GM23338 (cell line): ENCODE measurements at regions not wholly inside any gene's neighbourhood (a gene's known extent, or its start where the extent isn't known, plus 50 kb on each side); places are given as distances from the start of the nearest gene placed in this dataset.

Experiments
- ATAC-seq: fragments of 200-7000 bp; cut with Tn5 transposase; 3 replicates; pipeline ENCODE4 v1.9.1; 2020
- DNase-seq: peaks from one replicate; pipeline ENCODE4 v3.0.0-alpha.2; 2015; ENCODE audit warnings: low spot score
- H2AFZ ChIP-seq: fragments of 200-600 bp; sonication (generic); 2 replicates; pipeline ENCODE4 v1.8.0; 2016; ENCODE audit warnings: antibody characterized with exemption, mild to moderate bottlenecking, moderate library complexity
- H3F3A ChIP-seq: fragments of 200-600 bp; sonication (generic); replicated peaks from 2 replicates; pipeline ENCODE4 v1.8.0; 2017; ENCODE audit warnings: antibody characterized with exemption, mixed run types, low read depth
- H3K27ac ChIP-seq: fragments of 200-600 bp; sonication (generic); 2 replicates; pipeline ENCODE4 v1.6.1; 2016; ENCODE audit warnings: low read depth
- H3K27me3 ChIP-seq: fragments of 200-600 bp; sonication (generic); 2 replicates; pipeline ENCODE4 v1.8.0; 2016; ENCODE audit warnings: mild to moderate bottlenecking, mixed run types, moderate library complexity; ENCODE audit not compliant: insufficient read depth
- H3K36me3 ChIP-seq: fragments of 200-600 bp; sonication (generic); 2 replicates; pipeline ENCODE4 v1.8.0; 2016; ENCODE audit warnings: mild to moderate bottlenecking; ENCODE audit not compliant: insufficient read depth
- H3K4me1 ChIP-seq: fragments of 200-600 bp; sonication (generic); 2 replicates; pipeline ENCODE4 v1.8.0; 2016; ENCODE audit warnings: mild to moderate bottlenecking, moderate library complexity; ENCODE audit not compliant: insufficient read depth
- H3K4me2 ChIP-seq: fragments of 200-600 bp; sonication (generic); 2 replicates; pipeline ENCODE4 v1.7.1; 2017; ENCODE audit warnings: mixed run types
- H3K4me3 ChIP-seq: fragments of 200-600 bp; sonication (generic); 2 replicates; pipeline ENCODE4 v1.6.1; 2016; ENCODE audit warnings: mixed run types
- H3K79me2 ChIP-seq: fragments of 200-600 bp; sonication (generic); replicated peaks from 2 replicates; pipeline ENCODE4 v1.8.0; 2017; ENCODE audit warnings: mild to moderate bottlenecking; ENCODE audit not compliant: insufficient read depth
- H3K9me2 ChIP-seq: fragments of 200-600 bp; sonication (generic); 2 replicates; pipeline ENCODE4 v1.8.0; 2017; ENCODE audit not compliant: insufficient read depth
- H4K20me1 ChIP-seq: fragments of 200-600 bp; sonication (generic); replicated peaks from 2 replicates; pipeline ENCODE4 v1.8.0; 2017; ENCODE audit warnings: mild to moderate bottlenecking; ENCODE audit not compliant: insufficient read depth
- H3K27ac Mint-ChIP-seq: 2 replicates; pipeline ENCODE4 v1.8.0; 2020; ENCODE audit warnings: inconsistent platforms, mild to moderate bottlenecking, moderate library complexity, mixed read lengths
- H3K27me3 Mint-ChIP-seq: 3 replicates; pipeline ENCODE4 v1.8.0; 2022; ENCODE audit warnings: low read depth, mild to moderate bottlenecking, moderate library complexity, mixed read lengths, inconsistent platforms; ENCODE audit not compliant: insufficient read depth, poor library complexity
- H3K36me3 Mint-ChIP-seq: 3 replicates; pipeline ENCODE4 v1.8.0; 2021; ENCODE audit warnings: low read depth, mild to moderate bottlenecking, inconsistent platforms, moderate library complexity, mixed read lengths
- H3K4me1 Mint-ChIP-seq: 3 replicates; pipeline ENCODE4 v1.8.0; 2020; ENCODE audit warnings: mild to moderate bottlenecking, inconsistent platforms, mixed read lengths
- H3K4me3 Mint-ChIP-seq: 3 replicates; pipeline ENCODE4 v1.8.0; 2021; ENCODE audit warnings: moderate library complexity, mild to moderate bottlenecking, inconsistent platforms, mixed read lengths
- H3K9me3 Mint-ChIP-seq: 3 replicates; pipeline ENCODE4 v1.8.0; 2020; ENCODE audit warnings: moderate library complexity, mild to moderate bottlenecking, inconsistent platforms, mixed read lengths
- CREB1 ChIP-seq: fragments of 250-450 bp; sonication (Bioruptor Pico); IDR thresholded peaks from 2 replicates; pipeline ENCODE4 v1.5.0; 2020; ENCODE audit warnings: low read depth, mild to moderate bottlenecking, moderate library complexity
- CTCF ChIP-seq, 2 experiments: fragments of 200-600 bp in 1 of 2; sonication (generic) in 1 of 2; conservative IDR thresholded peaks; 2 replicates each; pipeline versions ENCODE4 v1.5.1 to v1.6.1; 2016 to 2017; ENCODE audit warnings: antibody characterized with exemption in 2 of 2, low read depth in 2 of 2, mild to moderate bottlenecking in 2 of 2, moderate library complexity in 1 of 2
- EZH2 ChIP-seq: fragments of 200-600 bp; sonication (generic); IDR thresholded peaks from one replicate; pipeline ENCODE4 v1.8.0; 2017; ENCODE audit warnings: antibody characterized with exemption, mild to moderate bottlenecking, low read depth; ENCODE audit not compliant: unreplicated experiment
- EZH2phosphoT487 ChIP-seq: fragments of 200-600 bp; sonication (generic); IDR thresholded peaks from one replicate; pipeline ENCODE4 v1.8.1; 2018; ENCODE audit warnings: antibody characterized with exemption; ENCODE audit not compliant: unreplicated experiment
- JUNB ChIP-seq: IDR thresholded peaks from one replicate; pipeline ENCODE4 v1.6.1; 2016; ENCODE audit warnings: antibody characterized with exemption; ENCODE audit not compliant: unreplicated experiment
- POLR2AphosphoS5 ChIP-seq: IDR thresholded peaks from 2 replicates; pipeline ENCODE4 v1.6.1; 2016; ENCODE audit warnings: antibody characterized with exemption, low read depth
- STAT1 ChIP-seq: IDR thresholded peaks from one replicate; pipeline ENCODE4 v1.6.1; 2016; ENCODE audit warnings: antibody characterized with exemption; ENCODE audit not compliant: unreplicated experiment
- ZNF114 ChIP-seq: fragments of 250-450 bp; sonication (Bioruptor Pico); IDR thresholded peaks from 2 replicates; pipeline ENCODE4 v1.5.0; 2020; ENCODE audit warnings: mild to moderate bottlenecking, moderate library complexity
- ZNF331 ChIP-seq: fragments of 250-450 bp; sonication (Bioruptor Pico); IDR thresholded peaks from 2 replicates; pipeline ENCODE4 v1.5.0; 2020; ENCODE audit warnings: low read depth, mild to moderate bottlenecking, moderate library complexity
- TF ChIP-seq, protein P1 (sequence below): IDR thresholded peaks from one replicate; pipeline ENCODE4 v1.6.1; 2018; ENCODE audit warnings: antibody characterized with exemption; ENCODE audit not compliant: unreplicated experiment
- TF ChIP-seq, protein P2 (sequence below): IDR thresholded peaks from 2 replicates; pipeline ENCODE4 v1.6.1; 2016; ENCODE audit warnings: antibody characterized with exemption

DNA sequence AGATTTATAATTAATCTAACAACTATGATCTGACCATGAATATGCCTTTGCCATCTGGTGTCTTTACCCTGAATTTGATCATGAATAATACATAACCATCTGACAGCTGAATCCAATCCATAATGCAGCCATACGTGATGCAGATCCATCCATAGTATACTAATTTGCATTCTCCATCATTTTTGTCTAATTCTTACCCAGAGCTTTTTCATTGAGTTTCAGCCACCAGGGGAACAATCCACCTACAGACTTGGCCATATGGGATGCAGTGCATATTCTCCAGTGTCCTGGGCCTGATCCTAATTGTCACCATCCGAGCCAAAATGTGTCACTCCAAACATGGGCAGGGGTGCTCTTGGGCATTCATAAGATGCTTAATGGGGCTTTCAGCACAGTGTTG, 227.2 kb upstream of the CRIM1 start (continued):
- TF ChIP-seq, protein P1, sequence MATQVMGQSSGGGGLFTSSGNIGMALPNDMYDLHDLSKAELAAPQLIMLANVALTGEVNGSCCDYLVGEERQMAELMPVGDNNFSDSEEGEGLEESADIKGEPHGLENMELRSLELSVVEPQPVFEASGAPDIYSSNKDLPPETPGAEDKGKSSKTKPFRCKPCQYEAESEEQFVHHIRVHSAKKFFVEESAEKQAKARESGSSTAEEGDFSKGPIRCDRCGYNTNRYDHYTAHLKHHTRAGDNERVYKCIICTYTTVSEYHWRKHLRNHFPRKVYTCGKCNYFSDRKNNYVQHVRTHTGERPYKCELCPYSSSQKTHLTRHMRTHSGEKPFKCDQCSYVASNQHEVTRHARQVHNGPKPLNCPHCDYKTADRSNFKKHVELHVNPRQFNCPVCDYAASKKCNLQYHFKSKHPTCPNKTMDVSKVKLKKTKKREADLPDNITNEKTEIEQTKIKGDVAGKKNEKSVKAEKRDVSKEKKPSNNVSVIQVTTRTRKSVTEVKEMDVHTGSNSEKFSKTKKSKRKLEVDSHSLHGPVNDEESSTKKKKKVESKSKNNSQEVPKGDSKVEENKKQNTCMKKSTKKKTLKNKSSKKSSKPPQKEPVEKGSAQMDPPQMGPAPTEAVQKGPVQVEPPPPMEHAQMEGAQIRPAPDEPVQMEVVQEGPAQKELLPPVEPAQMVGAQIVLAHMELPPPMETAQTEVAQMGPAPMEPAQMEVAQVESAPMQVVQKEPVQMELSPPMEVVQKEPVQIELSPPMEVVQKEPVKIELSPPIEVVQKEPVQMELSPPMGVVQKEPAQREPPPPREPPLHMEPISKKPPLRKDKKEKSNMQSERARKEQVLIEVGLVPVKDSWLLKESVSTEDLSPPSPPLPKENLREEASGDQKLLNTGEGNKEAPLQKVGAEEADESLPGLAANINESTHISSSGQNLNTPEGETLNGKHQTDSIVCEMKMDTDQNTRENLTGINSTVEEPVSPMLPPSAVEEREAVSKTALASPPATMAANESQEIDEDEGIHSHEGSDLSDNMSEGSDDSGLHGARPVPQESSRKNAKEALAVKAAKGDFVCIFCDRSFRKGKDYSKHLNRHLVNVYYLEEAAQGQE: no peak
- no peak for TF ChIP-seq ZNF331 (CRISPR knock-in tag)

DNA sequence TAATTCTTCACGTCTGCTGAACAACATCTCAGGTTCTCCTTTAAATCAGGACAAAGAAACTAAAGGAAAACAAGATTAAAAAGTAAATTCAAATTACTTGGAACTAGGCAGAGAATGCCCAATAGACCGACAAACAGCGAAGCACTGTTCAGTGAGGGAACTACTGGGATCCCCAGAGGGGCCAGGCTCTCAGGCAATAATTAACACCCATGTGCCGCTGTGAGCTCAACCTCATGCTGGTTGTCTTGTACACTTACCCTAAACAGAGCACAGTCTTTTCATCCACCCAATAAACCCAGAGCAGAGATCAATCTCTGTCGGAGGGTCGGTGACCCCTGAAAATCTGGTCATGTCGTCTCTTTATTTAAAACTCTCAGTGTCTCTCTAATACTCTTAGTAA, 229.9 kb upstream of the CRIM1 start:
- no peaks in the 10 kb centered on the region; the same call in 2 of the 3 replicates for H3K9me3 Mint-ChIP-seq
- H3K4me3 ChIP-seq: no peak overlapping the region
- no peaks in the 10 kb centered on the region for H3F3A ChIP-seq
- no peak overlapping the region for H3K4me2 ChIP-seq
- H3K27me3 Mint-ChIP-seq: peaks cover 2% of the 10 kb centered on the region
- H3K4me3 Mint-ChIP-seq: no peak overlapping the region
- H3K36me3 Mint-ChIP-seq: no peaks in the 10 kb centered on the region
- ATAC-seq: no peak
- H3K4me1 ChIP-seq: no peaks in the 10 kb centered on the region
- no peak overlapping the region for H3K27ac Mint-ChIP-seq
- H3K4me1 Mint-ChIP-seq: no peaks in the 10 kb centered on the region
- no peaks in the 10 kb centered on the region for H3K9me2 ChIP-seq
- no peak for DNase-seq
- no peaks in the 10 kb centered on the region for H3K27me3 ChIP-seq
- H4K20me1 ChIP-seq: no peaks in the 10 kb centered on the region
- H3K36me3 ChIP-seq: no peaks in the 10 kb centered on the region
- H3K79me2 ChIP-seq: no peaks in the 10 kb centered on the region
- H3K27ac ChIP-seq: no peak overlapping the region
- 0 out of 2 replicates have a peak overlapping the region, but pooled peaks have one; percentile 29 for H2AFZ ChIP-seq
- TF ChIP-seq ZNF331 (CRISPR knock-in tag) (no peak), ZNF114 (CRISPR knock-in tag) (no peak), CREB1 (no peak), JUNB (no peak), STAT1 (no peak), EZH2phosphoT487 (no peak), EZH2 (no peak), CTCF (conservative IDR thresholded peaks at IDR 0.05; ENCODE audit: low read depth in 2 of 2) (no peak), POLR2AphosphoS5 (no peak)
- TF ChIP-seq, protein P2, sequence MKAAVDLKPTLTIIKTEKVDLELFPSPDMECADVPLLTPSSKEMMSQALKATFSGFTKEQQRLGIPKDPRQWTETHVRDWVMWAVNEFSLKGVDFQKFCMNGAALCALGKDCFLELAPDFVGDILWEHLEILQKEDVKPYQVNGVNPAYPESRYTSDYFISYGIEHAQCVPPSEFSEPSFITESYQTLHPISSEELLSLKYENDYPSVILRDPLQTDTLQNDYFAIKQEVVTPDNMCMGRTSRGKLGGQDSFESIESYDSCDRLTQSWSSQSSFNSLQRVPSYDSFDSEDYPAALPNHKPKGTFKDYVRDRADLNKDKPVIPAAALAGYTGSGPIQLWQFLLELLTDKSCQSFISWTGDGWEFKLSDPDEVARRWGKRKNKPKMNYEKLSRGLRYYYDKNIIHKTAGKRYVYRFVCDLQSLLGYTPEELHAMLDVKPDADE: no peak
- TF ChIP-seq, protein P1: no peak
